ENCODE measurements at regions not wholly inside any gene's neighbourhood (a gene's known extent, or its start where the extent isn't known, plus 50 kb on each side); places are given as distances from the start of the nearest gene placed in this dataset.

DNA sequence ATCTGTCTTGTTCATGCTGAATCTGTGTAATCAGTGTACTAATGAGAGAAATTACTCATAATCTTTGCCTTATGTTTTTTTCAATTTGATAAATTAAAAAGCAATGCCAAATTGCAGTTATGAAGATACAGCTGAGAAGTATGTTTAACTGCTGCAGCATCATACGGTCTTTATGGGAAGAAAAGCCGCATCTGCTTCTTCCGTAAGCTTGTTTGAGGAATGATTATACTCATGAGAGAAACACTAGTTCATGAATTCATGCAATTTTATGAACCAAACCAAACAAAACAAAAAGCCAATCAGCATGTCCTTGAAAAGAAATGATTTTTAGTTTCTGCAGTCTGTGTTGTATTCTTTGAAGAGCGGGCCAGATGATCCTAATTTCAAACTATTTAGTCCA is 275.9 kb upstream of the ARHGEF26 start:
- H3K27me3 ChIP-seq: no peaks in the 10 kb centered on the region
- no peaks in the 10 kb centered on the region for H3K36me3 ChIP-seq (replicated peaks in 1 of 2)
- no peak for DNase-seq
- intact Hi-C loops (cut with DNase I): no loop called here
- H3K27ac ChIP-seq: no peak overlapping the region
- H3K4me1 ChIP-seq (replicated peaks in 1 of 2): no peaks in the 10 kb centered on the region
- no peaks in the 10 kb centered on the region for H3K9me3 ChIP-seq (replicated peaks in 1 of 3)
- TF ChIP-seq, protein P1, sequence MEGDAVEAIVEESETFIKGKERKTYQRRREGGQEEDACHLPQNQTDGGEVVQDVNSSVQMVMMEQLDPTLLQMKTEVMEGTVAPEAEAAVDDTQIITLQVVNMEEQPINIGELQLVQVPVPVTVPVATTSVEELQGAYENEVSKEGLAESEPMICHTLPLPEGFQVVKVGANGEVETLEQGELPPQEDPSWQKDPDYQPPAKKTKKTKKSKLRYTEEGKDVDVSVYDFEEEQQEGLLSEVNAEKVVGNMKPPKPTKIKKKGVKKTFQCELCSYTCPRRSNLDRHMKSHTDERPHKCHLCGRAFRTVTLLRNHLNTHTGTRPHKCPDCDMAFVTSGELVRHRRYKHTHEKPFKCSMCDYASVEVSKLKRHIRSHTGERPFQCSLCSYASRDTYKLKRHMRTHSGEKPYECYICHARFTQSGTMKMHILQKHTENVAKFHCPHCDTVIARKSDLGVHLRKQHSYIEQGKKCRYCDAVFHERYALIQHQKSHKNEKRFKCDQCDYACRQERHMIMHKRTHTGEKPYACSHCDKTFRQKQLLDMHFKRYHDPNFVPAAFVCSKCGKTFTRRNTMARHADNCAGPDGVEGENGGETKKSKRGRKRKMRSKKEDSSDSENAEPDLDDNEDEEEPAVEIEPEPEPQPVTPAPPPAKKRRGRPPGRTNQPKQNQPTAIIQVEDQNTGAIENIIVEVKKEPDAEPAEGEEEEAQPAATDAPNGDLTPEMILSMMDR (IDR thresholded peaks at IDR 0.05): no peak
- no peak for TF ChIP-seq POLR2A (IDR thresholded peaks at IDR 0.05)
- WGBS, 4 donors: 76 to 86% (median 80%) methylated on average over 4 of the region's 4 CpGs
- H3K4me3 ChIP-seq: no peak overlapping the region

DNA sequence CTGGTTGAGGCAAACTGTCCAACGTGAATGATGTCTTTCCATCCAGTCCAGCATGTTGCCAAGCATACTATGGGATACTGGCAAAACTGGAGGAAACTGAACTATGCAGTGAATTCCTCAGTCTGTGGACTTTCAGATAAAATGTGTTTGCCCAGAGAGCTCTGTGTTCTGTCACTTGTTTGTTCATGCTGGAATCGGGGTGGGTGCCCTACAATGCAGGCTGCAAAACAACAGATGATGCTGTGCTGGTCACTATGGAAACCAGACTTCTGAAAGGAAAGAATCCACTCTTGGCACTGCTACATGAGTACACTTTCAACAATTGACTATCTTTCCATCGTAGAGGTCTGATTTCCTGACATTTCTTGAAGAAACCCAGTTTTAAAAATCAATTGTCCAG is 272.5 kb upstream of the ARHGEF26 start:
- Histone ChIP-seq H3K36me3 (replicated peaks in 1 of 2) (no peaks in the 10 kb centered on the region), H3K27me3 (no peaks in the 10 kb centered on the region)
- WGBS, 4 donors: 54 to 57% (median 56%) methylated on average over 3 of the region's 3 CpGs

DNA sequence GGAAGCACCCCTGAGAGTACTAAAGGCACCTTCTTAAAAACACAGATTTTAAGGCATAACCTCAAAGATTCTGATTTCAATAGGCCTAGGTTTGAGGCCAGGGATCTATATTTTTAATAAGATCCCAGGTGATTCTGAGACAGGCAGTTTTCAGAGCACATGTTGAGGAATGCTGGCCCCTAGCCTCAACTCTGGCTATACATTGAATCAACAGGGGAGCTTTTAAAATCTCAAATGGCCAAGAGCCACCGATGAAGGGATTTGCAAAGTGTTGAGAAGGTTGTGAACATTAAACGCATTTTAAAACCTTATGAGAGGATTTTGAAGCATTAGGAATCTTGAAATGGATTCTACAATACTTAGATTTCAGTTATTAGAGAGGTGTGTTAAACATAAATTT is 268.8 kb upstream of the ARHGEF26 start:
- TF ChIP-seq, protein P1 (IDR thresholded peaks at IDR 0.05): no peak
- TF ChIP-seq POLR2A (IDR thresholded peaks at IDR 0.05): no peak
- Histone ChIP-seq H3K36me3 (replicated peaks in 1 of 2) (no peaks in the 10 kb centered on the region), H3K4me1 (replicated peaks in 1 of 2) (no peaks in the 10 kb centered on the region), H3K4me3 (no peak overlapping the region), H3K27me3 (no peaks in the 10 kb centered on the region), H3K27ac (no peak overlapping the region), H3K9me3 (replicated peaks in 1 of 3) (no peaks in the 10 kb centered on the region)
- 43 to 55% (median 49%) methylated on average over 2 of the region's 2 CpGs for WGBS, 4 donors
- intact Hi-C loops (cut with DNase I): no loop called here
- DNase-seq: no peak

More for the DNA sequence above, 272.5 kb upstream of the ARHGEF26 start:
- no peak overlapping the region for H3K27ac ChIP-seq
- no peaks in the 10 kb centered on the region for H3K4me1 ChIP-seq (replicated peaks in 1 of 2)
- no peak for DNase-seq
- TF ChIP-seq, protein P1 (IDR thresholded peaks at IDR 0.05): no peak
- TF ChIP-seq POLR2A (IDR thresholded peaks at IDR 0.05): no peak
- H3K4me3 ChIP-seq: no peak overlapping the region
- H3K9me3 ChIP-seq (replicated peaks in 1 of 3): no peaks in the 10 kb centered on the region
- intact Hi-C loops (cut with DNase I): no loop called here

DNA sequence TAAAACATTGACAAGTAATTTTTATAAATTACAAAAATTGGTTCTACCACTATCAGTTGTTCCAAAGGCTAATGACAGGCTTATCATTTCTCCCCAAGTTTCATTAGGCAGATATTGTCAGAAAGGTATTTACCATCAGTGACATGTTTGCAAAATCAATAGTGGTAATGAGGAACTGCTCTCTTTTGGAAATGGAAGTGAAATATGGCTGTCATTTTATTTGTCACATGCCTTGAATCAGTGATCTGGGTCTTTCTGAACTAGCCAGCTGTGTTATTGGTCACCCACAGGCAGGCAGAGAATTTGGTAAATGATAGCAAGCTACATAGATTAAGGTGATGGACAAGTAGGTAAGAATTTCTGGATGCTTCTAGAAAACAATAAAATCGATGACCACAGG is 268.0 kb upstream of the ARHGEF26 start:
- intact Hi-C loops (cut with DNase I): no loop called here
- Histone ChIP-seq H3K27ac (no peak overlapping the region), H3K36me3 (replicated peaks in 1 of 2) (no peaks in the 10 kb centered on the region), H3K9me3 (replicated peaks in 1 of 3) (no peaks in the 10 kb centered on the region), H3K4me3 (no peak overlapping the region), H3K4me1 (replicated peaks in 1 of 2) (no peaks in the 10 kb centered on the region), H3K27me3 (no peaks in the 10 kb centered on the region)
- TF ChIP-seq, protein P1 (IDR thresholded peaks at IDR 0.05): no peak
- TF ChIP-seq POLR2A (IDR thresholded peaks at IDR 0.05): no peak
- DNase-seq: no peak
- 54 to 65% (median 63%) methylated on average over 1 of the region's 1 CpG for WGBS, 4 donors

Data from adrenal gland (tissue), 9 donors.